Activated T-cell treated with anti-CD3 and anti-CD28 coated beads, Interleukin-2, amount 50 U/mL, for 72 hours (primary cell): ENCODE measurements at regions not wholly inside any gene's neighbourhood (a gene's known extent, or its start where the extent isn't known, plus 50 kb on each side); places are given as distances from the start of the nearest gene placed in this dataset.
"Not testable (repeated sequence)": the region's sequence is repeated elsewhere in the genome, so short reads cannot be mapped to it uniquely, and the experiment has no call there.

Experiments used
- ATAC-seq, 2 donors: fragments of 150-1000 bp; cut with Tn5 transposase; replicated peaks in 1 of 2; 2 replicates each; pipeline ENCODE4 v1.10.0; 2021; ENCODE audit warnings: moderate library complexity in 2 of 2, mild to moderate bottlenecking in 1 of 2
- DNase-seq, 2 donors: peaks; one replicate each; pipeline ENCODE4 v3.0.0; 2021 to 2022; ENCODE audit warnings: mixed read lengths in 1 of 2
- H3K27ac Mint-ChIP-seq: one replicate; pipeline ENCODE4 v1.8.0; 2022; ENCODE audit warnings: mild to moderate bottlenecking, moderate library complexity, mixed read lengths
- H3K27me3 Mint-ChIP-seq: one replicate; pipeline ENCODE4 v1.8.0; 2022; ENCODE audit warnings: low read depth, mixed read lengths
- H3K36me3 Mint-ChIP-seq, 2 donors: one replicate each; pipeline ENCODE4 v1.8.0; 2022; ENCODE audit warnings: mixed read lengths in 2 of 2, mild to moderate bottlenecking in 1 of 2; ENCODE audit not compliant: insufficient read depth in 2 of 2
- H3K4me1 Mint-ChIP-seq: one replicate; pipeline ENCODE4 v1.8.0; 2022; ENCODE audit warnings: low read depth, mixed read lengths
- H3K4me3 Mint-ChIP-seq, 2 donors: one replicate each; pipeline ENCODE4 v1.8.0; 2022; ENCODE audit warnings: mild to moderate bottlenecking in 2 of 2, mixed read lengths in 2 of 2, moderate library complexity in 2 of 2
- H3K9me3 Mint-ChIP-seq, 2 donors: one replicate each; pipeline ENCODE4 v1.8.0; 2022; ENCODE audit warnings: mixed read lengths in 2 of 2

DNA sequence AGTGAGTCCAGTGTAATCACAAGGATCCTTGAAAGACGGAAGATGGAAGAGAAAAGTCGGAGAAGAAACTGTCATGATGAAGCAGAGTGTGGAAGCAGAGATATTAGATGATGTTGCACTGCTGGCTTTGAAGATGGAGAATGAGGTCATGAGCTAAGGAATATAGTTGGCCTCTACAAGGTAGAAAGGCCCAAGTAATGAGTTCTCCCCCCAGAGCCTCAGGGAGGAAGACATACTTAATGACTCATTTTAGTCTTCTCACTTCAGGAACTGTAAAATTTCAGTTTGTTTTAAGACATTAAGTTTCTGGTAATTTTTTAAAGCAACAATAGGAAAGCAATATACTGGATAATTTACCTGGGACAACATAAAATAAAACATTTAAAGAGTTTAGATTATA, 1331.5 kb upstream of the PCDH20 start:
- ATAC-seq (no peak), DNase-seq (no peak)
- H3K4me1 Mint-ChIP-seq, result no peaks in the 10 kb centered on the region
- H3K27ac Mint-ChIP-seq, result no peak overlapping the region
- no peak overlapping the region for H3K4me3 Mint-ChIP-seq
- H3K9me3 Mint-ChIP-seq, result peaks cover 5 to 8% of the 10 kb centered on the region in 2 donors
- no peaks in the 10 kb centered on the region for H3K36me3 Mint-ChIP-seq
- H3K27me3 Mint-ChIP-seq, result no peaks in the 10 kb centered on the region

DNA sequence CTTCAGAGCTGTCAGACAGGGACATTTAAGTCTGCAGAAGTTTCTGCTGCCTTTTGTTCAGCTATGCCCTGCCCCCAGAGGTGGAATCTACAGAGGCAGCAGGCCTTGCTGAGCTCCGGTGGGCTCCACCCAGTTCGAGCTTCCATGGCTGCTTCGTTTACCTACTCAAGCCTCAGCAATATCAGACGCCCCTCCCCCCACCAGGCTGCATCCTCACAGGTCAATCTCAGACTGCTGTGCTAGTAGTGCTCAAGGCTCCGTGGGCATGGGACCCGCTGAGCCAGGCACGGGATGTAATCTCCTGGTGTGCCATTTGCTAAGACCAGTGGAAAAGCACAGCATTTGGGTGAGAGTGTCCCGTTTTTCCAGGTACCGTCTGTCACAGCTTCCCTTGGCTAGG, 1314.1 kb upstream of the PCDH20 start:
- DNase-seq, H3K27ac Mint-ChIP-seq, H3K27me3 Mint-ChIP-seq, H3K4me3 Mint-ChIP-seq, H3K4me1 Mint-ChIP-seq, H3K36me3 Mint-ChIP-seq, ATAC-seq: not testable (repeated sequence)
- H3K9me3 Mint-ChIP-seq, result peaks cover 9 to 14% of the 10 kb centered on the region in 2 donors

DNA sequence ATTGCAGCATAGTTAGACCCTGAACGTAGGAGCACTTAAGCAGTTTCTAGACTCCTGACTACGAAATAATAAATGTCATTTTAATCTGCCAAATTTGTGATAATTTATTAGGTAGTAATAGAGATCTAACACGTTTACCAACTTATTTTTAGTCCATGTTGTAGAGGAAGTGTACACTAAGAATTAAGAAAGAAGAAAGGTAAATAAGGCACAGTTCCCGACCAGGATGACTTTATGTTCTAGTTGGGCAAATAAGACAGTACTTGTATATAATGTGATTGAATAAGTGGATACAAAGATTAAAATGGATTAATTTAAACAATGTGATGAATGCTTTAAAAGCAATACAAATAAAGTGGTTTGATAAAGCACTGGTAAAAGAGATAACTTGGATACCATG, 1306.2 kb upstream of the PCDH20 start:
- Mint-ChIP-seq H3K27ac (no peak overlapping the region), H3K4me3 (no peak overlapping the region), H3K36me3 (no peaks in the 10 kb centered on the region), H3K9me3 (peaks cover 6 to 11% of the 10 kb centered on the region in 2 donors), H3K27me3 (no peaks in the 10 kb centered on the region), H3K4me1 (no peaks in the 10 kb centered on the region)
- DNase-seq (no peak), ATAC-seq (no peak)

DNA sequence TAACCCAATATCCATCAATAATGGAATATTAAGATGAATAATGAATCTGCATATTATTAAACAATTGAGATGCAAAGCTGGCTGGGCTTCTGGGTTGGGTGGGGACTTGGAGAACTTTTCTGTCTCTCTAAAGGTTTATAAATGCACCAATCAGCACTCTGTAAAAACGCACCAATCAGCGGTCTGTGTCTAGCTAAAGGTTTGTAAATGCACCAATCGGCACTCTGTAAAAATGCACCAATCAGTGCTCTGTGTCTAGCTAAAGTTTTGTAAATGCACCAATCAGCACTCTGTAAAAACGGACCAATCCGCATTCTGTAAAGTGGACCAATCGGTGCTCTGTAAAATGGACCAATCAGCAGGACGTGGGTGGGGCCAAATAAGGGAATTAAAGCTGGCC, 1296.3 kb upstream of the PCDH20 start:
- not testable (repeated sequence) for H3K4me3 Mint-ChIP-seq, H3K27me3 Mint-ChIP-seq, H3K27ac Mint-ChIP-seq, H3K36me3 Mint-ChIP-seq, ATAC-seq, DNase-seq, H3K4me1 Mint-ChIP-seq
- H3K9me3 Mint-ChIP-seq, result peaks cover 11% of the 10 kb centered on the region in 2 donors

DNA sequence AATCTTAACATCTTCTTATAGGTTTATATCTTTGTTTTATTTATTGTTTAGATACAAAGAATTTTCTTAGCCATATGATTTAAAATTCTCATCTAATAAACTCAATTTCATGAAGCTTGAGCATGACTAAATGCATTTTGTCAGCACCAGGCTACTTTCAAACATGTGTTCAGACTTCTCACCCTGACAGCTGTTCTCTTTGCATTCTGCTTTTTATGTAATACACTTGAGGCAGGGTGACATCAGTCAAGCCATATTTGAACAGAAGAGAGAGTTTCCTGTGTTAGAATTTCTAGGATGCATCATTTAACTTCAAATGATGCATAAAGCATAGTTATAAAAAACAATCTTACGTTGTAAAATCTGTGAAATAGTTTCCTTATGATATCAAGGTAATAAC, 1295.1 kb upstream of the PCDH20 start:
- no peak overlapping the region for H3K4me3 Mint-ChIP-seq
- H3K36me3 Mint-ChIP-seq, result peaks cover 1 to 3% of the 10 kb centered on the region in 2 donors
- no peak for DNase-seq
- no peaks in the 10 kb centered on the region for H3K4me1 Mint-ChIP-seq
- H3K9me3 Mint-ChIP-seq, result peaks cover 6 to 7% of the 10 kb centered on the region in 2 donors
- no peaks in the 10 kb centered on the region for H3K27me3 Mint-ChIP-seq
- no peak for ATAC-seq
- no peak overlapping the region for H3K27ac Mint-ChIP-seq

DNA sequence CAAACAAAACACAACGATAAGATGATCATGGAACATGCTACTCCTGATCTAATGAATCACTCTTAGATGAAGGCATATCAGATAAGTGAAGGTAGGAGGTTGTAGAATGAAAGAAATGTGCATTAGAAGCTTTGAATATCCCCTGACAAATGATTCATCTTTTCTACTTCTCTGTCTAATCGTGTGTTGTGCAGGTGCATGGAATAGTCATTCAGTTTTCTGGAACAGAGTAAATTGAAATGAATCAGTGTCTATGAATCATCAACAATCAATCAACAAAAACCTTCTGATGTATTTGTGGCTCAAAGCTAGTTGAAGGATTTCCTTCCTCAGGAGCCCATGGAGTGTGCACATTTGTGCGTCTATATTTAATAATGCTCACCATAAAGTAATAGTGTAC, 1290.4 kb upstream of the PCDH20 start:
- Mint-ChIP-seq H3K4me3 (no peak overlapping the region), H3K27ac (no peak overlapping the region), H3K36me3 (no peaks in the 10 kb centered on the region), H3K9me3 (peaks cover 2% of the 10 kb centered on the region in 2 donors), H3K27me3 (no peaks in the 10 kb centered on the region), H3K4me1 (no peaks in the 10 kb centered on the region)
- ATAC-seq, result peak; percentile 23 to 36
- DNase-seq, result no peak

DNA sequence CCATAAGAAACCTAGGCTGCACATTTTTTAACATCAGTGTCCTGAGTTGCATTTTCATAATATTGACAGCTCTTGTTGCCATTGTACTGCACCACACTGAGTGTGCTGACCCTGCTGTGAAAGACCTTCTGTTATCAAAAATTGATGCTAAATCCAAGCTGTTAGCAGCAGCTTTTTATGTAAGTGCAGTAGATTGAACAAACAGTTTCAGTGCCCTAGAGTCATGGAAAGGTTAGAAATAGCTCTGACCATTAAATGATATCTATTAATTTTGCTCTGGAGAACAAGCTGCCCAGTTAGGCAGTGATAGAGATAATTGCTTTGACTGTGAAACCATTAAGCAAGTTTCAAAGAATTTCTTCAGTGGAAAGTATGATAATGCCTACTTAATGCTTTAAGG, 1289.2 kb upstream of the PCDH20 start:
- Mint-ChIP-seq H3K9me3 (peaks cover 2% of the 10 kb centered on the region in 2 donors), H3K27ac (no peak overlapping the region), H3K27me3 (no peaks in the 10 kb centered on the region), H3K4me3 (no peak overlapping the region), H3K36me3 (no peaks in the 10 kb centered on the region), H3K4me1 (no peaks in the 10 kb centered on the region)
- ATAC-seq (no peak), DNase-seq (no peak)

DNA sequence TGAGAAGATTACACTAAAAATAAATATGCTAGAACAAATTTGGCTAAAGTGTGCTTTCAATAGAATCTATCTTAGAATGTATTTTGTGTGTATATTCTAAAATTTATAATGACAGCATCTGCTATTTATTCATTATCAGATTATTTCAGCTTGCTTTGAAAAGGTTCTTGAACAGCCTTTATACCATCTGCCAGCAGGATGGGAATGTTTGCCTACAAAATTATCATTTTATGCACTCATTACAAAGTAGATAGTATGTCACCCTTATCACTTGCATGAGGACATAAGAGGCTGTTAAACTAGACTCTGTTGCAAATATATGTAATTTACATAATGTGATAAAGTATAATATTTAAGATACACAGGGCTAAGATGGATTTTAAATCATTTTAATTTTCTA, 1286.9 kb upstream of the PCDH20 start:
- H3K4me1 Mint-ChIP-seq, result no peaks in the 10 kb centered on the region
- no peak overlapping the region for H3K27ac Mint-ChIP-seq
- no peak for DNase-seq
- no peaks in the 10 kb centered on the region for H3K36me3 Mint-ChIP-seq
- peaks cover 0 to 2% of the 10 kb centered on the region in 2 donors for H3K9me3 Mint-ChIP-seq
- ATAC-seq, result no peak
- no peak overlapping the region for H3K4me3 Mint-ChIP-seq
- H3K27me3 Mint-ChIP-seq, result no peaks in the 10 kb centered on the region

DNA sequence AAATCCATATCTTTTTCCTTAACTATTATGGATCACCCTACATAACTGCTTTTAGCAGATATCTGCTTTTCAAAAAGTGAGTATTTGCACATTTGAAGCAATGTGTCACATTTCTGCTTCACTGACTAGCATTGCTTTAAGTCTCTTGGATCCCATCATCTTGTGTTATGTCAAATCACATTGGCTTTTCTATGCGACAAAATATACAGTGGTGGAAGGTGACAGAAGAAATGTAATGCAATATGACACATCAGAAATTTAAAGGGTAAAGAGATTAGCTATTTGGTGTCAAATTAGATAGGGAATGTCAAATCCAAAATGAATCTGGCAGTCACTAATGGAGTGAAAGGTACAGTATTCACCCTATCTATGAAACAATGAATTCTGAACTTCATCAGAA, 1282.1 kb upstream of the PCDH20 start:
- Mint-ChIP-seq H3K4me1 (no peaks in the 10 kb centered on the region), H3K9me3 (no peaks in the 10 kb centered on the region)
- no peak for ATAC-seq

DNA sequence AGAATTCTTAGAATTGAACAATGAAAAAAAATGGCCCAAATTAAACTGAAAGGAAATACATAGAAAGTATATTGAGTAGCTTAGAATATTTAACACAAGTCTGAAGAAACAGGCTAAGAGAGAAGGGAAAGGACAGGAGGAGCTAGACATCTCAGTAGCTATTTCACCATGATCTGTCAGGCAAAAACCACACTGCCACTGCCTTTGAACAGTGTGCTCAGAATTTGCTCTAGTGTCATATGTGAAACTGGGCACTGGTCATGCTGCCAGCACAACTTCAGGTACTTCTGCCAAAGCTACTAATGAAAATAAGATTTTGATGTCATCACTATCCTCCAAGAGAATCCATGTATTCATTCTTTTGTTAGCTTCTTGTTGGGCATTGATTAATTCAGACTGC, 1280.8 kb upstream of the PCDH20 start:
- ATAC-seq (no peak), DNase-seq (no peak)
- no peak overlapping the region for H3K4me3 Mint-ChIP-seq
- H3K4me1 Mint-ChIP-seq, result no peaks in the 10 kb centered on the region
- H3K9me3 Mint-ChIP-seq, result peaks cover 0 to 4% of the 10 kb centered on the region in 2 donors
- no peak overlapping the region for H3K27ac Mint-ChIP-seq
- H3K36me3 Mint-ChIP-seq, result no peaks in the 10 kb centered on the region
- H3K27me3 Mint-ChIP-seq, result no peaks in the 10 kb centered on the region

More for the DNA sequence above, 1282.1 kb upstream of the PCDH20 start:
- H3K27ac Mint-ChIP-seq, result no peak overlapping the region
- no peaks in the 10 kb centered on the region for H3K27me3 Mint-ChIP-seq
- H3K4me3 Mint-ChIP-seq, result no peak overlapping the region
- DNase-seq, result no peak
- no peaks in the 10 kb centered on the region for H3K36me3 Mint-ChIP-seq

DNA sequence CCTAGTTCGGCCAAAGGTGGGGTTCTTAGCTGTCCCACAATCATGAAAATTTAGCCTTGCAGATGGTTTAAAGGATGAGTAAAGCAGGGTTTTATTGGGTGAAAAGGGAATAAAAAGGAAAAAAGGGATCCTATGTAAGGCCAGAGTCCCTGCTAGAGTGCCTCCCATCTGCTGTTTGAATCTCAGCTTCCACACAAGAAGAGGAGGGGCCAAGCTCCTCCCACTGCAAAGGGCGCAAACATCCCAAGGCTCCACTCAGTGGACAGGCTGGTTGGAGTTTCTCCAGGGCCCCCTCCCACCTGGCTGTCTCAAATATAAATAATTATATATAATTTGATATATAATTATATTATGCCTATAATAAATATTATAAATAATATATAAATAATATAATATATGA, 1272.1 kb upstream of the PCDH20 start:
- no peaks in the 10 kb centered on the region for H3K36me3 Mint-ChIP-seq
- no peaks in the 10 kb centered on the region for H3K4me1 Mint-ChIP-seq
- DNase-seq (no peak), ATAC-seq (no peak)
- H3K27ac Mint-ChIP-seq, result no peak overlapping the region
- no peaks in the 10 kb centered on the region for H3K27me3 Mint-ChIP-seq
- no peak overlapping the region for H3K4me3 Mint-ChIP-seq
- peaks cover 1 to 5% of the 10 kb centered on the region in 2 donors for H3K9me3 Mint-ChIP-seq

DNA sequence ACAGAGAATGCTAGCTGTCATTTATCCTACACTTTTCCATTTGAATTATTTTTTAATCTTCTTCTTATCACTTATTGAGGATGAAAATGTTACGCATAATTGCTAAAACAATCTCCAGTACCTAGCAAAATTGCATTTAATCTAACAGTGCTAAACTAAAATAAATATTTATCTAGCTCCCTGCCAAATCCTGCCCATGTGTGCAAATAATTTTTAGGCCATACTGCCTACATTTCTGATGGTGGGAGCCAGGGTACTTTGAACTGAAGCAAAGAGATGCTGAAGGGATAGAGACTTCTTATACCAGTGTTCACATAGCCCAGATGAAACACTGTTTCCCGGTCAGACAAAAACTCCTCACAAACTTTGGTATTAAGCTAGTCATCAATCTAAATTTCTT, 1268.7 kb upstream of the PCDH20 start:
- no peak overlapping the region for H3K27ac Mint-ChIP-seq
- H3K9me3 Mint-ChIP-seq, result peaks cover 1 to 4% of the 10 kb centered on the region in 2 donors
- H3K4me3 Mint-ChIP-seq, result no peak overlapping the region
- no peaks in the 10 kb centered on the region for H3K36me3 Mint-ChIP-seq
- no peaks in the 10 kb centered on the region for H3K4me1 Mint-ChIP-seq
- DNase-seq (no peak), ATAC-seq (no peak)
- no peaks in the 10 kb centered on the region for H3K27me3 Mint-ChIP-seq

DNA sequence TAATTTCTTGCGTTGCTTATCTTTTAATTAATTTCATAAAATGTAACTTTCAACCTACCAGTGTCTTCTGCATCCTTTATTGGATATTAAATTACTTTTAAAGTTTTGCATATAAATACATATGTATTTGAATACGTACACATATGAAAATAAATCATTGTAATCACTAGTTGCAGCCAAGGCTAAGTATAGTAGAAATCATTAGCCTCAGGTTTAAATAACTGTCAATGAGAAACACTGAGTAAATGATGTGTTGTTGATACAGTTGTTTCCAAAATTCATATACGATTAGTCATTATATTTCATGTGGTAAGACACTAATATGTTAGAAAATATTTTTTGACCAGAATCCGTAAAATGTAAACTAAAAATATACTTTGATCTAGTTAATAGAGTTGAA, 1267.1 kb upstream of the PCDH20 start:
- Mint-ChIP-seq H3K4me3 (no peak overlapping the region), H3K9me3 (peaks cover 2 to 5% of the 10 kb centered on the region in 2 donors), H3K27ac (no peak overlapping the region), H3K36me3 (no peaks in the 10 kb centered on the region), H3K4me1 (no peaks in the 10 kb centered on the region), H3K27me3 (no peaks in the 10 kb centered on the region)
- DNase-seq (no peak), ATAC-seq (no peak)

DNA sequence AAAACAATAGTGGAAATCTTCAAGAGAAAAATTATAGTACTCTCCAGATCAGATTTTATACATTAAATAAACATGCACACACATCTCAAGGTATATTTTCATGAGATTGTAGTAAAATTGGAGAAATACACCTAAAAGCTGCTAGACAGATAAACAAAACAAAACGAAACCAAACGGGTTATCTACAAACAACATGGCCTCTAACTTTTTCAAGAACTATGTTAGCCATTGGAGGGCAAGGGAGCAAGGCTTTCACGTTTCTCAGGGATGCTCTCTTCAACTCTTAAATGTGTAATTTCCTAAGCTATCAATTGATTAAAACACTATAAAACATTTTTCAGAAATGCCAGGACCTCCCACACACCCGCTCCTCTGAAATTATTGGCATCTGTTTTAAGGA, 1262.4 kb upstream of the PCDH20 start:
- Mint-ChIP-seq H3K36me3 (no peaks in the 10 kb centered on the region), H3K9me3 (peaks cover 10 to 12% of the 10 kb centered on the region in 2 donors), H3K4me3 (no peak overlapping the region), H3K4me1 (no peaks in the 10 kb centered on the region), H3K27ac (no peak overlapping the region), H3K27me3 (no peaks in the 10 kb centered on the region)
- ATAC-seq (no peak), DNase-seq (no peak)
